ENCODE measurements at regions not wholly inside any gene's neighbourhood (a gene's known extent, or its start where the extent isn't known, plus 50 kb on each side); places are given as distances from the start of the nearest gene placed in this dataset.

GRCh38 chr10:90464329-90464728 lies 393.5 kb downstream of the HTR7 start:
- H3K27me3 ChIP-seq, result no peaks in the 10 kb centered on the region
- H3K9me3 ChIP-seq, result no peaks in the 10 kb centered on the region
- DNase-seq (no peak), ATAC-seq (no peak)
- intact Hi-C loops (cut with DNase I), result no loop called here
- H3K4me1 ChIP-seq, result no peaks in the 10 kb centered on the region
- H3K4me3 ChIP-seq, result no peak overlapping the region
- WGBS, 2 donors, result 58 to 62% methylated on average over 1 of the region's 1 CpG
- no peak for TF ChIP-seq POLR2A (IDR thresholded peaks at IDR 0.05)
- TF ChIP-seq, protein P1, sequence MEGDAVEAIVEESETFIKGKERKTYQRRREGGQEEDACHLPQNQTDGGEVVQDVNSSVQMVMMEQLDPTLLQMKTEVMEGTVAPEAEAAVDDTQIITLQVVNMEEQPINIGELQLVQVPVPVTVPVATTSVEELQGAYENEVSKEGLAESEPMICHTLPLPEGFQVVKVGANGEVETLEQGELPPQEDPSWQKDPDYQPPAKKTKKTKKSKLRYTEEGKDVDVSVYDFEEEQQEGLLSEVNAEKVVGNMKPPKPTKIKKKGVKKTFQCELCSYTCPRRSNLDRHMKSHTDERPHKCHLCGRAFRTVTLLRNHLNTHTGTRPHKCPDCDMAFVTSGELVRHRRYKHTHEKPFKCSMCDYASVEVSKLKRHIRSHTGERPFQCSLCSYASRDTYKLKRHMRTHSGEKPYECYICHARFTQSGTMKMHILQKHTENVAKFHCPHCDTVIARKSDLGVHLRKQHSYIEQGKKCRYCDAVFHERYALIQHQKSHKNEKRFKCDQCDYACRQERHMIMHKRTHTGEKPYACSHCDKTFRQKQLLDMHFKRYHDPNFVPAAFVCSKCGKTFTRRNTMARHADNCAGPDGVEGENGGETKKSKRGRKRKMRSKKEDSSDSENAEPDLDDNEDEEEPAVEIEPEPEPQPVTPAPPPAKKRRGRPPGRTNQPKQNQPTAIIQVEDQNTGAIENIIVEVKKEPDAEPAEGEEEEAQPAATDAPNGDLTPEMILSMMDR (IDR thresholded peaks at IDR 0.05), result no peak
- H3K27ac ChIP-seq, result no peak overlapping the region
- no peaks in the 10 kb centered on the region for H3K36me3 ChIP-seq (replicated peaks in 1 of 2; ENCODE audit: insufficient read depth in 1 of 2, low read depth in 2 of 2)

DNA sequence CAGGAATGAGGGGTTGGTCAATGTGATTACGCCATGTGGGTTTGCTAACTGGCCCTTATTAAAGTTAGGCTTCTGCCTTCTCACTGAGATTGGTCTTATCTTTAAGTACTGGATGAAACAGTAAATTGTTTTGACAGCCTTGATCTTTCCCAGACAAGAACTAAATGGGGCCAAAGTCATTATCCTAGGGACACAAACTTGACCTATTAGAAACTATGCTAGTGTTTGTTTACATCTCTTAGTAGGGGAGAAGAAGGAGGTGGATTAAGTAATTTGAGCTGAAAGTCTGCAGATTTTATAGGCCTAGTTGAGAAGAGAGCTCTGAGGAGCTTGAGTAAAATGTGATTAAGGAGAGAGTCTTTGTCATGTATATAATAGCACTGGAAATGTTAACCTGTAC lies 386.9 kb downstream of the HTR7 start:
- WGBS, 2 donors, result 58 to 94% methylated on average over 1 of the region's 1 CpG
- Histone ChIP-seq H3K27ac (no peak overlapping the region), H3K27me3 (no peaks in the 10 kb centered on the region), H3K9me3 (no peaks in the 10 kb centered on the region), H3K4me3 (no peak overlapping the region), H3K36me3 (replicated peaks in 1 of 2; ENCODE audit: insufficient read depth in 1 of 2, low read depth in 2 of 2) (no peaks in the 10 kb centered on the region), H3K4me1 (no peaks in the 10 kb centered on the region)
- no peak for DNase-seq
- no peak for TF ChIP-seq POLR2A (IDR thresholded peaks at IDR 0.05)
- TF ChIP-seq, protein P1 (IDR thresholded peaks at IDR 0.05), result no peak
- no peak for ATAC-seq
- intact Hi-C loops (cut with DNase I), result no loop called here

DNA sequence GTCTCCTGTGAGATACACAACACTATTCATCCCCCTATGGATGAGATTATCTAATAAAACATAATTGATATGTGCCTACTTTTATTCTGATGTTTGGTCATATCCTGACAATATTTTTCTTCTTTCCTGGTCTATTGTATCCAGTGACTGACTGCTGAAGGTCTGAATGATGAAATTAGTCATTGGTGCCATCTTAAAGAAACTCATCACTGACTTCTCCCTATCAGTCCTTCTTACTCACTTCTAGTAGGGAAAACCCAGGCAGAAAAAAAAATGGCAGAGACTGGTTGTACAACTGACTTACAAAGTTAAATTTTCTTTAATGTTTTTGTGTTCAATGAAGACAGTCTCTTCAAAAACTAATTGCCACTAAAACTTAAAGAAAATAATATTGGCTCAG lies 377.4 kb downstream of the HTR7 start:
- Histone ChIP-seq H3K4me1 (no peaks in the 10 kb centered on the region), H3K27ac (no peak overlapping the region), H3K36me3 (replicated peaks in 1 of 2; ENCODE audit: insufficient read depth in 1 of 2, low read depth in 2 of 2) (no peaks in the 10 kb centered on the region), H3K4me3 (no peak overlapping the region), H3K27me3 (no peaks in the 10 kb centered on the region), H3K9me3 (no peaks in the 10 kb centered on the region)
- ATAC-seq (no peak), DNase-seq (no peak)
- TF ChIP-seq, protein P1 (IDR thresholded peaks at IDR 0.05), result no peak
- no peak for TF ChIP-seq POLR2A (IDR thresholded peaks at IDR 0.05)
- intact Hi-C loops (cut with DNase I), result no loop called here

DNA sequence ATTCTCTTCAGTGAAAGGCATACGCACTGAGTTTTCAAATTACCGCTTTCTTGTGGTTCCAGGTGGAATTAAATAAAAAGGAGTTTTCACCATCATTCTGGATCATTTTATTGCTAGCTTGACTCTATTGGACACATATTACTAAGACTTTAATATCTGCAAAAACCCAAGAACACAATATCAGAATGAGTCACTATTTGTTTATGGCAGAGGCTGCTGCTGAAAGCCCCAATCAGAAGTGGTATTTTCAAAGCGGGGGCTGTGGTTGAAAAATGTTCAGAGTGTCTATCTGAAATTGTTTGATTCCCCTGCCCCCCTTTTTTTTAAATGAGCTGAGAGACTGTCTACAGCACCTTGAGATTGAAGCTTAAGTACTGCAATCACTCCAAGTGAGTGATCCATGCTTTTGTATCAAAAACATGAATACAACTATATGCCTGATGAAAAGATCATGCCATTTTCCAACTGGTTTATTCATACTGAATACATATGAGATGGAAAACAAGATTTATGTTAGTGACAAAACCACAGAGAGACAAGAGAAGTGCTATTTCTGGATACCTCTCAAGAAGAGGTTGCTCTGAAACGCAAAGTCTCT lies 376.4 kb downstream of the HTR7 start:
- H3K4me1 ChIP-seq, result no peaks in the 10 kb centered on the region
- H3K27me3 ChIP-seq, result no peaks in the 10 kb centered on the region
- ATAC-seq (no peak), DNase-seq (no peak)
- H3K4me3 ChIP-seq, result no peak overlapping the region
- WGBS, 2 donors, result 73 to 77% methylated on average over 4 of the region's 4 CpGs
- no peak for TF ChIP-seq POLR2A (IDR thresholded peaks at IDR 0.05)
- TF ChIP-seq, protein P1 (IDR thresholded peaks at IDR 0.05), result no peak
- no peaks in the 10 kb centered on the region for H3K36me3 ChIP-seq (replicated peaks in 1 of 2; ENCODE audit: insufficient read depth in 1 of 2, low read depth in 2 of 2)
- H3K27ac ChIP-seq, result no peak overlapping the region
- H3K9me3 ChIP-seq, result no peaks in the 10 kb centered on the region
- intact Hi-C loops (cut with DNase I), result no loop called here

- intact Hi-C loops (cut with DNase I), result no loop called here
- DNase-seq (no peak), ATAC-seq (no peak)
- Histone ChIP-seq H3K27me3 (no peaks in the 10 kb centered on the region), H3K36me3 (replicated peaks in 1 of 2; ENCODE audit: insufficient read depth in 1 of 2, low read depth in 2 of 2) (no peaks in the 10 kb centered on the region), H3K9me3 (no peaks in the 10 kb centered on the region), H3K4me1 (no peaks in the 10 kb centered on the region), H3K4me3 (no peak overlapping the region), H3K27ac (no peak overlapping the region)
- WGBS, 2 donors, result 70 to 100% methylated on average over 1 to 3 of the region's 3 CpGs
- TF ChIP-seq POLR2A (IDR thresholded peaks at IDR 0.05), result no peak
- TF ChIP-seq, protein P1 (IDR thresholded peaks at IDR 0.05), result no peak
Measured at GRCh38 chr10:90484518-90484917, 373.3 kb downstream of the HTR7 start.

Data from body of pancreas (tissue), 4 donors.